ENCODE measurements at regions not wholly inside any gene's neighbourhood (a gene's known extent, or its start where the extent isn't known, plus 50 kb on each side); places are given as distances from the start of the nearest gene placed in this dataset.

DNA sequence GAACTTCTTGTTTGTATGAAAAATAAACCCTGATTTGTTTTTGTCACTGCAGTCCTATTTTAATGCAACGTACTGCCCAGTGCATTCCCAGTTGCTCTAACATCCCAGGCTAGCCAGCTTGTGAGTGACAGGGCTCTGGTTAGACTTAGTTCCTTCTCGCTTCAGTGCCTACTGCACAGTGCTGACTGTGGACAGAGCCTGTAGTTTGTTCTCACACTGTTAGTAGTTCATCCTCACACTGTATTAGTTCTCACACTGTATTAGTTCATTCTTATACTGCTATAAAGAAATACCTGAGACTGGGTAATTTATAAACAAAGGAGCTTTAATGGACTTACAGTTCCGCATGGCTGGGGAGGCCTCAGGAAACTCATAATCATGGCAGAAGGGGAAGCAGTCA lies 116.6 kb upstream of the SALL1 start:
- TF ChIP-seq, protein P1, sequence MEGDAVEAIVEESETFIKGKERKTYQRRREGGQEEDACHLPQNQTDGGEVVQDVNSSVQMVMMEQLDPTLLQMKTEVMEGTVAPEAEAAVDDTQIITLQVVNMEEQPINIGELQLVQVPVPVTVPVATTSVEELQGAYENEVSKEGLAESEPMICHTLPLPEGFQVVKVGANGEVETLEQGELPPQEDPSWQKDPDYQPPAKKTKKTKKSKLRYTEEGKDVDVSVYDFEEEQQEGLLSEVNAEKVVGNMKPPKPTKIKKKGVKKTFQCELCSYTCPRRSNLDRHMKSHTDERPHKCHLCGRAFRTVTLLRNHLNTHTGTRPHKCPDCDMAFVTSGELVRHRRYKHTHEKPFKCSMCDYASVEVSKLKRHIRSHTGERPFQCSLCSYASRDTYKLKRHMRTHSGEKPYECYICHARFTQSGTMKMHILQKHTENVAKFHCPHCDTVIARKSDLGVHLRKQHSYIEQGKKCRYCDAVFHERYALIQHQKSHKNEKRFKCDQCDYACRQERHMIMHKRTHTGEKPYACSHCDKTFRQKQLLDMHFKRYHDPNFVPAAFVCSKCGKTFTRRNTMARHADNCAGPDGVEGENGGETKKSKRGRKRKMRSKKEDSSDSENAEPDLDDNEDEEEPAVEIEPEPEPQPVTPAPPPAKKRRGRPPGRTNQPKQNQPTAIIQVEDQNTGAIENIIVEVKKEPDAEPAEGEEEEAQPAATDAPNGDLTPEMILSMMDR (IDR thresholded peaks at IDR 0.05): no peak
- TF ChIP-seq POLR2AphosphoS5 (IDR thresholded peaks at IDR 0.05; ENCODE audit: insufficient read depth in 1 of 2, low read depth in 1 of 2) (no peak), POLR2A (IDR thresholded peaks at IDR 0.05) (no peak)

Data from vagina (tissue), 2 donors.